ENCODE measurements at regions not wholly inside any gene's neighbourhood (a gene's known extent, or its start where the extent isn't known, plus 50 kb on each side); places are given as distances from the start of the nearest gene placed in this dataset.

DNA sequence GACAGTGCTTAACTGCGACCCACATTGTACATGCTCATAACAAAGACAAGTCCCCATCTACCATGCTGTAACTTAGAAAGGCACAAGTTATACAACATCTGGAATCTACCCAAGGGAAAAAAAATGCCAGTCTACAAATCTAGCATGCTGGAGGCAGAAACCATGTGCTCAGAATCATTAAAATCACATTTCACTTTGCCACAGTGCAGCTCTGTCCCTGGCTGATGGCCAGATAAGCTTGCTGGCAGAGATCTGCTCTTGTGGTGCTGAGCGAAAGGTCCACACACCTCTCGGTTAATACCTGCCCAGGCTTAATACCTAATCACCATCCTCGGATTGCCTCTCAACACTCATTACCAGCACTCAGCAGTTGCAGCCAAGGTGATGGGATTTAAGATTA is 74.1 kb upstream of the UQCRFS1 start:
- POLR2A ChIA-PET (ENCODE audit: partially characterized antibody): no interaction called here
- no peak for FAIRE-seq
- TF ChIP-seq POLR2A (IDR thresholded peaks at IDR 0.05; ENCODE audit: control extremely low read depth in 1 of 2, low read depth in 2 of 2, low read length in 2 of 2) (no peak), HDAC2 (IDR thresholded peaks at IDR 0.05; ENCODE audit: borderline replicate concordance in 1 of 2, low read depth in 2 of 2, low read length in 2 of 2) (no peak), TCF12 (IDR thresholded peaks at IDR 0.05; ENCODE audit: low read depth, low read length) (no peak), SP4 (IDR thresholded peaks at IDR 0.05; ENCODE audit: low read length) (no peak), RAD21 (IDR thresholded peaks at IDR 0.05 in 1 of 2, conservative IDR thresholded peaks at IDR 0.05 in 1 of 2; ENCODE audit: low read depth in 2 of 2, low read length in 2 of 2) (no peak), RNF2 (IDR thresholded peaks at IDR 0.05; ENCODE audit: borderline replicate concordance, low read depth, low read length, missing control alignments, poor library complexity, severe bottlenecking) (no peak), POU5F1 (IDR thresholded peaks at IDR 0.05; ENCODE audit: low read depth, low read length) (no peak), CHD1 (IDR thresholded peaks at IDR 0.05; ENCODE audit: low read depth, low read length) (no peak), CEBPB (IDR thresholded peaks at IDR 0.05; ENCODE audit: low read depth, low read length) (no peak), MAFK (IDR thresholded peaks at IDR 0.05; ENCODE audit: low read depth, low read length) (no peak), CTCF (IDR thresholded peaks at IDR 0.05; ENCODE audit: control extremely low read depth in 1 of 3, insufficient read depth in 1 of 3, low read depth in 1 of 3, low read length in 3 of 3) (no peak)
- TF ChIP-seq, protein P1, sequence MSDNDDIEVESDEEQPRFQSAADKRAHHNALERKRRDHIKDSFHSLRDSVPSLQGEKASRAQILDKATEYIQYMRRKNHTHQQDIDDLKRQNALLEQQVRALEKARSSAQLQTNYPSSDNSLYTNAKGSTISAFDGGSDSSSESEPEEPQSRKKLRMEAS (IDR thresholded peaks at IDR 0.05): no peak

More for the DNA sequence above, 74.1 kb upstream of the UQCRFS1 start:
- H3K27me3 ChIP-seq (replicated peaks in 1 of 4; ENCODE audit: control insufficient read depth in 3 of 4, extremely low read depth in 1 of 4, insufficient read depth in 3 of 4, low read length in 3 of 4): no peaks in the 10 kb centered on the region; a peak in 1 of 7 replicates
- H2AK5ac ChIP-seq (ENCODE audit: low read depth, low read length): no peak overlapping the region
- no peak overlapping the region for H2BK20ac ChIP-seq (ENCODE audit: low read length)
- H3K4ac ChIP-seq (replicated peaks; ENCODE audit: insufficient read length, low read depth, low read length): no peak overlapping the region
- no peak overlapping the region for H3K4me3 ChIP-seq (ENCODE audit: extremely low read depth in 1 of 4, insufficient read depth in 2 of 4, low read depth in 3 of 4, low read length in 4 of 4)
- no peaks in the 10 kb centered on the region for H3K23me2 ChIP-seq (ENCODE audit: low read depth, low read length)
- no peak overlapping the region for H3K23ac ChIP-seq (ENCODE audit: insufficient read length)
- H4K5ac ChIP-seq (ENCODE audit: insufficient read length, low read depth, low read length): no peak overlapping the region
- H3K18ac ChIP-seq (ENCODE audit: extremely low read depth, low read length): no peak overlapping the region
- no peak for DNase-seq (ENCODE audit: low read depth in 1 of 2, low spot score in 2 of 2)
- no peaks in the 10 kb centered on the region for H3K79me1 ChIP-seq (ENCODE audit: low read depth, low read length)
- H4K91ac ChIP-seq (replicated peaks; ENCODE audit: insufficient read length, low read length): no peak overlapping the region
- H3K79me2 ChIP-seq (ENCODE audit: control insufficient read depth in 1 of 2, insufficient read depth in 2 of 2, low read length in 2 of 2): no peaks in the 10 kb centered on the region
- peaks cover 0 to 2% (median 0%) of the 10 kb centered on the region in 4 experiments; a peak in 3 of 7 replicates for H3K4me1 ChIP-seq (replicated peaks in 1 of 4; ENCODE audit: control insufficient read depth in 3 of 4, insufficient read depth in 4 of 4, low read length in 3 of 4)
- no peak overlapping the region for H3K9ac ChIP-seq (replicated peaks in 1 of 4; ENCODE audit: extremely low read depth in 1 of 4, low read depth in 3 of 4, low read length in 3 of 4)
- H2BK12ac ChIP-seq (ENCODE audit: low read depth, low read length): no peak overlapping the region
- H3K9me3 ChIP-seq (ENCODE audit: insufficient read depth in 2 of 2, low read depth in 1 of 2, low read length in 1 of 2): no peaks in the 10 kb centered on the region
- no peak overlapping the region for H4K8ac ChIP-seq (ENCODE audit: extremely low read depth, insufficient read depth, low read length)
- H2BK5ac ChIP-seq (ENCODE audit: low read depth, low read length): no peak overlapping the region
- no peak overlapping the region for H3K14ac ChIP-seq (ENCODE audit: insufficient read length)
- CTCF ChIA-PET (ENCODE audit: partially characterized antibody): interaction anchor here (0.9 to 2.7 kb wide), 8 partner anchors 11 to 276 kb away, joined by 3 to 21 read pairs (median 4); no protein-coding TSS in a partner anchor
- no peak overlapping the region for H2AFZ ChIP-seq (ENCODE audit: low read length)
- 88% methylated on average over 4 of the region's 4 CpGs; no CpG with 5 or more reads in 1 of the 2 experiments for WGBS, 2 experiments (ENCODE audit: extremely low coverage in 1 of 2, insufficient coverage in 1 of 2, insufficient read length in 1 of 2, insufficient replicate concordance in 2 of 2, low coverage in 1 of 2, low lambda C conversion rate in 2 of 2, missing lambda C conversion rate in 1 of 2)
- H4K20me1 ChIP-seq (replicated peaks in 1 of 2; ENCODE audit: control insufficient read depth in 1 of 2, insufficient read depth in 2 of 2, low read length in 2 of 2): no peaks in the 10 kb centered on the region
- H2BK120ac ChIP-seq (replicated peaks; ENCODE audit: low read depth, low read length): no peak overlapping the region
- H3K4me2 ChIP-seq (ENCODE audit: insufficient read depth in 1 of 2, low read depth in 2 of 2, low read length in 2 of 2): no peak overlapping the region
- H3K56ac ChIP-seq (replicated peaks; ENCODE audit: insufficient read length, low read depth, low read length): no peak overlapping the region
- no peak overlapping the region for H3K27ac ChIP-seq (ENCODE audit: low read depth, low read length)
- no peak overlapping the region for H2BK15ac ChIP-seq (ENCODE audit: low read length)
- no peaks in the 10 kb centered on the region for H3K36me3 ChIP-seq (ENCODE audit: control insufficient read depth in 2 of 4, insufficient read depth in 4 of 4, low read length in 3 of 4)
